Limb (tissue), 2 donors: ENCODE measurements at regions not wholly inside any gene's neighbourhood (a gene's known extent, or its start where the extent isn't known, plus 50 kb on each side); places are given as distances from the start of the nearest gene placed in this dataset.
A peak's percentile ranks its signal among the peaks of the same experiment; 100 is the strongest.

ENCODE experiments used
- DNase-seq, 2 donors: peaks; one replicate each; pipeline ENCODE4 v3.0.0-alpha.2; 2016; ENCODE audit errors: extremely low spot score in 2 of 2

- DNase-seq: no peak
These were observed 288.5 kb upstream of the RTL1 start for GRCh38 chr14:101191721-101192660.

- DNase-seq: no peak
These were observed 289.1 kb upstream of the RTL1 start for GRCh38 chr14:101192661-101193000.

GRCh38 chr14:101193106-101193844 is 289.8 kb upstream of the RTL1 start:
- DNase-seq: peak in 1 of 2 donors; percentile 29

GRCh38 chr14:101193845-101194372 is 290.4 kb upstream of the RTL1 start:
- peak in 1 of 2 donors; percentile 14 for DNase-seq

GRCh38 chr14:101194373-101195308 is 291.1 kb upstream of the RTL1 start:
- peak in 1 of 2 donors; percentile 9 for DNase-seq

GRCh38 chr14:101195309-101195901 is 291.9 kb upstream of the RTL1 start:
- peak in 1 of 2 donors; percentile 37 for DNase-seq

GRCh38 chr14:101196051-101196712 is 292.7 kb upstream of the RTL1 start:
- DNase-seq: peak in 1 of 2 donors; percentile 2

GRCh38 chr14:101196795-101197590 is 293.5 kb upstream of the RTL1 start:
- DNase-seq: no peak

- no peak for DNase-seq
These were observed 294.3 kb upstream of the RTL1 start for GRCh38 chr14:101197595-101198397.

- no peak for DNase-seq
These were observed 295.0 kb upstream of the RTL1 start for GRCh38 chr14:101198398-101199027.

GRCh38 chr14:101199028-101199770 is 295.7 kb upstream of the RTL1 start:
- DNase-seq: no peak

GRCh38 chr14:101200008-101200649 is 296.6 kb upstream of the RTL1 start:
- DNase-seq: no peak

- DNase-seq: no peak
These were observed 297.4 kb upstream of the RTL1 start for GRCh38 chr14:101200650-101201516.

GRCh38 chr14:101201535-101202151 is 298.1 kb upstream of the RTL1 start:
- DNase-seq: no peak

GRCh38 chr14:101202627-101203404 is 299.3 kb upstream of the RTL1 start:
- no peak for DNase-seq
